ENCODE measurements at regions not wholly inside any gene's neighbourhood (a gene's known extent, or its start where the extent isn't known, plus 50 kb on each side); places are given as distances from the start of the nearest gene placed in this dataset.
A peak's percentile ranks its signal among the peaks of the same experiment; 100 is the strongest.

GRCh38 chr10:31081937-31082840 lies 50.5 kb upstream of the ZNF438 start:
- no peaks in the 10 kb centered on the region for H3K9me3 ChIP-seq
- in situ Hi-C loops (cut with MboI; ENCODE audit: low sequenced_read_pairs), result no loop called here
- H3K36me3 ChIP-seq (replicated peaks), result no peaks in the 10 kb centered on the region
- no peaks in the 10 kb centered on the region for H3K27me3 ChIP-seq (ENCODE audit: low read depth)
- H3K4me3 ChIP-seq, result no peak overlapping the region
- no peak for DNase-seq (ENCODE audit: low spot score in 2 of 2)
- no peaks in the 10 kb centered on the region; the same call in 1 of the 2 replicates for H3K4me1 ChIP-seq

- Histone ChIP-seq H3K27me3 (ENCODE audit: low read depth) (no peaks in the 10 kb centered on the region), H3K4me1 (no peaks in the 10 kb centered on the region; the same call in 1 of the 2 replicates), H3K4me3 (no peak overlapping the region), H3K36me3 (replicated peaks) (no peaks in the 10 kb centered on the region), H3K9me3 (no peaks in the 10 kb centered on the region)
- DNase-seq (ENCODE audit: low spot score in 2 of 2), result peak; percentile 34 to 67
- in situ Hi-C loops (cut with MboI; ENCODE audit: low sequenced_read_pairs), result no loop called here
These were observed 52.1 kb upstream of the ZNF438 start for GRCh38 chr10:31083765-31084184.

- Histone ChIP-seq H3K27me3 (ENCODE audit: low read depth) (no peaks in the 10 kb centered on the region), H3K4me1 (no peaks in the 10 kb centered on the region; the same call in 1 of the 2 replicates), H3K4me3 (no peak overlapping the region), H3K9me3 (no peaks in the 10 kb centered on the region), H3K36me3 (replicated peaks) (no peaks in the 10 kb centered on the region)
- in situ Hi-C loops (cut with MboI; ENCODE audit: low sequenced_read_pairs), result no loop called here
- no peak for DNase-seq (ENCODE audit: low spot score in 2 of 2)
These were observed 55.3 kb upstream of the ZNF438 start for GRCh38 chr10:31087011-31087410.

- in situ Hi-C loops (cut with MboI; ENCODE audit: low sequenced_read_pairs), result no loop called here
These were observed 56.2 kb upstream of the ZNF438 start for GRCh38 chr10:31087851-31088250.

GRCh38 chr10:31090894-31091607 lies 59.4 kb upstream of the ZNF438 start:
- in situ Hi-C loops (cut with MboI; ENCODE audit: low sequenced_read_pairs), result no loop called here
- H3K9me3 ChIP-seq, result no peaks in the 10 kb centered on the region
- no peaks in the 10 kb centered on the region for H3K4me1 ChIP-seq
- DNase-seq (ENCODE audit: low spot score in 2 of 2), result no peak
- no peaks in the 10 kb centered on the region for H3K27me3 ChIP-seq (ENCODE audit: low read depth)
- no peak overlapping the region for H3K4me3 ChIP-seq
- no peaks in the 10 kb centered on the region for H3K36me3 ChIP-seq (replicated peaks)

More at GRCh38 chr10:31087851-31088250, 56.2 kb upstream of the ZNF438 start:
- H3K27me3 ChIP-seq (ENCODE audit: low read depth), result no peaks in the 10 kb centered on the region
- no peaks in the 10 kb centered on the region for H3K36me3 ChIP-seq (replicated peaks)
- H3K4me1 ChIP-seq, result no peaks in the 10 kb centered on the region; the same call in 1 of the 2 replicates
- DNase-seq (ENCODE audit: low spot score in 2 of 2), result no peak
- no peaks in the 10 kb centered on the region for H3K9me3 ChIP-seq
- H3K4me3 ChIP-seq, result no peak overlapping the region

- Histone ChIP-seq H3K9me3 (no peaks in the 10 kb centered on the region), H3K4me1 (no peaks in the 10 kb centered on the region), H3K27me3 (ENCODE audit: low read depth) (no peaks in the 10 kb centered on the region), H3K4me3 (no peak overlapping the region), H3K36me3 (replicated peaks) (no peaks in the 10 kb centered on the region)
- in situ Hi-C loops (cut with MboI; ENCODE audit: low sequenced_read_pairs), result no loop called here
- no peak for DNase-seq (ENCODE audit: low spot score in 2 of 2)
These were observed 64.3 kb upstream of the ZNF438 start for GRCh38 chr10:31095677-31096560.

- DNase-seq (ENCODE audit: low spot score in 2 of 2), result no peak
- in situ Hi-C loops (cut with MboI; ENCODE audit: low sequenced_read_pairs), result no loop called here
- no peaks in the 10 kb centered on the region for H3K36me3 ChIP-seq (replicated peaks)
- H3K4me1 ChIP-seq, result no peaks in the 10 kb centered on the region
- no peaks in the 10 kb centered on the region for H3K9me3 ChIP-seq
- no peak overlapping the region for H3K4me3 ChIP-seq
- H3K27me3 ChIP-seq (ENCODE audit: low read depth), result no peaks in the 10 kb centered on the region
These were observed 66.4 kb upstream of the ZNF438 start for GRCh38 chr10:31098046-31098445.

- DNase-seq (ENCODE audit: low spot score in 2 of 2), result no peak
- no peaks in the 10 kb centered on the region for H3K9me3 ChIP-seq
- H3K4me1 ChIP-seq, result no peaks in the 10 kb centered on the region
- no peaks in the 10 kb centered on the region for H3K36me3 ChIP-seq (replicated peaks)
- no peaks in the 10 kb centered on the region for H3K27me3 ChIP-seq (ENCODE audit: low read depth)
- no peak overlapping the region for H3K4me3 ChIP-seq
- in situ Hi-C loops (cut with MboI; ENCODE audit: low sequenced_read_pairs), result no loop called here
These were observed 67.4 kb upstream of the ZNF438 start for GRCh38 chr10:31099094-31099493.

GRCh38 chr10:31099664-31100063 lies 68.0 kb upstream of the ZNF438 start:
- H3K36me3 ChIP-seq (replicated peaks), result no peaks in the 10 kb centered on the region

GRCh38 chr10:31100115-31100601 lies 68.5 kb upstream of the ZNF438 start:
- Histone ChIP-seq H3K4me3 (no peak overlapping the region), H3K4me1 (no peaks in the 10 kb centered on the region), H3K27me3 (ENCODE audit: low read depth) (no peaks in the 10 kb centered on the region), H3K36me3 (replicated peaks) (no peaks in the 10 kb centered on the region), H3K9me3 (no peaks in the 10 kb centered on the region)
- in situ Hi-C loops (cut with MboI; ENCODE audit: low sequenced_read_pairs), result no loop called here
- no peak for DNase-seq (ENCODE audit: low spot score in 2 of 2)

More at GRCh38 chr10:31099664-31100063, 68.0 kb upstream of the ZNF438 start:
- H3K27me3 ChIP-seq (ENCODE audit: low read depth), result no peaks in the 10 kb centered on the region
- in situ Hi-C loops (cut with MboI; ENCODE audit: low sequenced_read_pairs), result no loop called here
- H3K9me3 ChIP-seq, result no peaks in the 10 kb centered on the region
- DNase-seq (ENCODE audit: low spot score in 2 of 2), result no peak
- no peak overlapping the region for H3K4me3 ChIP-seq
- H3K4me1 ChIP-seq, result no peaks in the 10 kb centered on the region

GRCh38 chr10:31100662-31101061 lies 69.0 kb upstream of the ZNF438 start:
- Histone ChIP-seq H3K36me3 (replicated peaks) (no peaks in the 10 kb centered on the region), H3K4me1 (no peaks in the 10 kb centered on the region), H3K4me3 (no peak overlapping the region), H3K9me3 (no peaks in the 10 kb centered on the region), H3K27me3 (ENCODE audit: low read depth) (no peaks in the 10 kb centered on the region)
- in situ Hi-C loops (cut with MboI; ENCODE audit: low sequenced_read_pairs), result no loop called here
- no peak for DNase-seq (ENCODE audit: low spot score in 2 of 2)

- in situ Hi-C loops (cut with MboI; ENCODE audit: low sequenced_read_pairs), result no loop called here
- Histone ChIP-seq H3K4me1 (no peaks in the 10 kb centered on the region), H3K4me3 (no peak overlapping the region), H3K36me3 (replicated peaks) (no peaks in the 10 kb centered on the region), H3K9me3 (no peaks in the 10 kb centered on the region), H3K27me3 (ENCODE audit: low read depth) (no peaks in the 10 kb centered on the region)
- DNase-seq (ENCODE audit: low spot score in 2 of 2), result no peak
These were observed 69.5 kb upstream of the ZNF438 start for GRCh38 chr10:31101123-31101522.

GRCh38 chr10:31102421-31102820 lies 70.8 kb upstream of the ZNF438 start:
- in situ Hi-C loops (cut with MboI; ENCODE audit: low sequenced_read_pairs), result no loop called here
- no peaks in the 10 kb centered on the region for H3K4me1 ChIP-seq
- no peaks in the 10 kb centered on the region for H3K36me3 ChIP-seq (replicated peaks)
- H3K4me3 ChIP-seq, result no peak overlapping the region
- DNase-seq (ENCODE audit: low spot score in 2 of 2), result no peak
- H3K27me3 ChIP-seq (ENCODE audit: low read depth), result no peaks in the 10 kb centered on the region
- no peaks in the 10 kb centered on the region for H3K9me3 ChIP-seq

All from HAP-1 (cell line).